Transverse colon (tissue), 4 donors: ENCODE measurements at regions not wholly inside any gene's neighbourhood (a gene's known extent, or its start where the extent isn't known, plus 50 kb on each side); places are given as distances from the start of the nearest gene placed in this dataset.

ENCODE experiments used
- CTCF ChIP-seq, 5 experiments: fragments of 200-600 bp in 3 of 5; fragments of 450-650 bp in 2 of 5; sonication (generic) in 3 of 5; IDR thresholded peaks; 1 replicate in 2 of 5; 2 replicates in 3 of 5; pipeline ENCODE4 v1.5.1; 2016 to 2017; ENCODE audit warnings: antibody characterized with exemption in 5 of 5, inconsistent platforms in 3 of 5, mild to moderate bottlenecking in 2 of 5, moderate library complexity in 1 of 5
- POLR2A ChIP-seq: fragments of 450-650 bp; IDR thresholded peaks from one replicate; pipeline ENCODE4 v1.6.1; 2016; ENCODE audit warnings: antibody characterized with exemption, mild to moderate bottlenecking, moderate library complexity
- POLR2AphosphoS5 ChIP-seq, 3 donors: sonication (generic); formaldehyde crosslinking; IDR thresholded peaks; one replicate each; pipeline ENCODE4 v1.6.1; 2016; ENCODE audit warnings: antibody characterized with exemption in 3 of 3

- no peak for TF ChIP-seq CTCF (IDR thresholded peaks at IDR 0.05)
- no peak for TF ChIP-seq POLR2A
- TF ChIP-seq POLR2AphosphoS5 (IDR thresholded peaks at IDR 0.05) = no peak
These were observed 53.5 kb upstream of the PDE5A start for GRCh38 chr4:119682099-119682498.
